Stimulated activated CD8-positive, alpha-beta memory T cell treated with anti-CD3 and anti-CD28 coated beads, Interleukin-4, amount 100 ng/mL, for 24 hours (primary cell): ENCODE measurements at regions not wholly inside any gene's neighbourhood (a gene's known extent, or its start where the extent isn't known, plus 50 kb on each side); places are given as distances from the start of the nearest gene placed in this dataset.

Experiments used
- DNase-seq: peaks from one replicate; pipeline ENCODE4 v3.0.0-alpha.2; 2020; ENCODE audit warnings: low read depth

DNA sequence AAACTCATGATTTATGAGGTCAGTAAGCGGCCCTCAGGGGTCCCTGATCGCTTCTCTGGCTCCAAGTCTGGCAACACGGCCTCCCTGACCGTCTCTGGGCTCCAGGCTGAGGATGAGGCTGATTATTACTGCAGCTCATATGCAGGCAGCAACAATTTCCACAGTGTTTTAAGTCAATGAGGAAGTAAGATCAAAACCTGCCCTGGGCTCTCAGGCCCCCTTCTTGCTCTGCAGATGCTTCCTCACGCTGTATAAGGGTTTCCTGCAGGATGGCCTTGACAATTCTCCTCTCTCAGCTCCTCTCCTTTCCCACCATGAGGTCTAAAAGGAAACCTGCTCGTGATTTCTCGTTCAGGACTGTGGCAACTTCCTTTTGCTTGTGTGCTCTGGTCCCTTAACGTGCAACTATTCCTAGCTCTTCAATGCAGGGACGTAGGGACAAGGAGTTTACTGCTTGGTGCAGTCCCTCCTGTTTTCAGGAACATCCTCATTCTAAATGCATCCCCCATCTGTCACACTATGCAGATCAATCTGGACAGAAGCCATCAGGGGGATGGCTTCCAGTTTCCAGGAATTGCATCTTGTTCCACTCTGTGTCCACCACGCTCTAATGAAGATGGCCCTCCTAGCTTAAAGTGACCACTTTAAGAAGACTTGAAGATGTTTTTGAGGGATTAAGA lies 64.3 kb upstream of the IGLL5 start:
- DNase-seq, result no peak

DNA sequence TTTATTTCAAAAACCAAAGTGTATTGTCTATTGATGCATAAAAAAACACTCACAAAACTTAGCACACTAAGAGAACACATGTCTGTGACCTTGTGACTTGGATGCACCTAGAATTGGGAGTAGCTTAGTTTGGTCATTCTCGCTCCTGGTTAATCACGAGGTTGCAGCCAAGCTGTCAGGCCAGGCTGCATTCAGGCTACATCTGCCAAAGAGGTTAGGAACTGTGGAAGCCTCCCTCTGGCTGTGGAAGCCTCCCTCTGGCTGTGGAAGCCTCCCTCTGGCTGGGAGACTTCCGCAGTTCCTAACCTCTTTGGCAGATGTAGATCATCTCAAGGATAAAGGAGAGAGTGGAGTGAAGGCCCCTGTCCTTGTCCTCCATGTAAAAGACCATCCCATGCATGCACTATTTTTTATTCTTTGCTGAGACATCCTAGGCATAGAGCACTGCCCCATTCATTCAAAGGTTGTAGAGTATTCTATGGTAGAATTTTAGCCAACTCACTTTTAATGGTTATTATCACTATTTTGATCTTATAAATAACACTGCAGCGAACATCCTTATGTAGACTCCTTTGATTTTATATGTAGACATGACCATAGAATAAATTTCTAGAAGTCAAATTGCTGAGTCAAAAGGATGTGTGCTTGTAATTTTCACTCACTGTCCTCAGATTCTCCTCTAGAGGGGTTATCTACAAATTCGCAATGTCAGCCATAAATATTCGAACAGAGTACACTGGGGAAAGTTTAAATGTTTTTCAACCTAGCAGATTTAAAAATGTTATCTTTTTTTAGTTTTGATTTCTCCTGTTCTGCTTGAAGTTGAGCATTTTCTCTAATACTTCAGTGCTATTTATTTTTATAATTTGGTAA lies 63.0 kb upstream of the IGLL5 start:
- no peak for DNase-seq

DNA sequence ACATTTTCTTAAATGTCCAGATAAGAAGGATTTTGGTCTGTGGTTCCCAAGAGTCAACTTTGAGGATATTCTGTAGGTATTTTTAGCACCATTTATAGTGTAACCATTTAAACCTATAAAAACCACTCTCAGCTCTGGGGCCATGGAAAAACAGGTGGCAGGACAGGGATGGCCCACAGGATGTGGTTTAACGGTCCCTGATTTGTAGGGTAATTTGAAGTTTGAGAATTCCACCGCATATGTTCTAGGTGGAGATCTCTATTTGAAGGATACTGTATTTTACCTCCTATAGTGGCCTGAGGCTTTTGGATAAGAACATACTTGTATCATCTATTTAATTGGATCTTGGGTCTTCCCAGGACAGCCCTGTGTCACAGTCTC lies 62.4 kb upstream of the IGLL5 start:
- no peak for DNase-seq

- no peak for DNase-seq
Observed at GRCh38 chr22:22827187-22827939, 60.3 kb upstream of the IGLL5 start.

GRCh38 chr22:22830193-22830592 lies 57.4 kb upstream of the IGLL5 start:
- DNase-seq, result no peak

DNA sequence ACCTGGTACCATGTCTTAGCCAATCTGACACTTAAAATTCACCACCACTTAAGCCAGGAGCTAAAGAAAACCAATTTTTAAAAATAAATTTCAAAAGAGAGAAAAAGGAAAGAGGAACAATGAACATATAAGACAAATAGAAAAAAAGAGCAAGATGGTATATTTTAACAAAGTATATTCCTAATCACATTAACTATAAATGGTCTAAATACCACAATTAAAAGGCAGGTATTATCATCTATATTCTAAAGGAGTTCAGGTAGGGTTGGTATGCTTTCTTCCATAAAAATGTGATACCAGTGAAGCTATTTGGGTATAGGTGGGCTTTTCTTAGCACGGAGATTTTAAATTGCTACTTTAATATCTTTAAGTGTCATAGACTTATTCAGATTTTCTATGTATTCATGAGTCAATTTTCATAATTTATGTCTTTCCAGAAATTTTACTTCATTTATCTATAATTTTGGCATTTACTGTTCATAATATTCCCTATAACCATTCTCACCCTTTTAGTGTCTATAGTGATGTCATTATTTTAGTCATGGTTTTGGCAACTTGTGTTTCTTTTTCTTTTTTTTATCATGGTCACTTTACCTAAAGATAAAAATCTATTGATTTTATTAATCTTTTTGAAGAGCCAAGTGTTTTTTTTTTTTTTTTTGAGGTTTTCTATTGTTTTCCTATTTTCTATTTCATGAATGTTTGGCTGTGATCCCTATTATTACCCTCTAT lies 56.5 kb upstream of the IGLL5 start:
- no peak for DNase-seq

GRCh38 chr22:22833059-22833458 lies 54.6 kb upstream of the IGLL5 start:
- DNase-seq, result no peak

- no peak for DNase-seq
Observed at GRCh38 chr22:22833488-22833887, 54.1 kb upstream of the IGLL5 start.

DNA sequence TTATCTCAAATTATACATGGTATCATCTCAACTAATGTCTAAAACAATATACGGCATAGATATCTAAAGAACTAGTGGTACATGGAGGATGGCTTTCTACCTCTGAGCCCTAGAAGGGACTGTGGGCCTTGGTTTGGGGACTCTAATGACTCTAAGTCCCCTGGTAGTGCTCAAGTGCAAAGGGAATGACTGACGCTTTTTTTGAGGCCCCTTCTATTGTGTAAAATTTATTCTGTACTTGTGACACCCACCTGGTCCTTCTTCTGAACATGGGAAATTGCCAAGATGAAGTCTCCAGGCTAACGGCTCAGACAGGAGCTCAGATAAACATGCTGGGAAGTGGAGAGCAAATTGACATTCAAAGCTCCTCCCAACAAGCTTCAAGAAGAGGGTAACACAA lies 53.4 kb upstream of the IGLL5 start:
- no peak for DNase-seq

GRCh38 chr22:22834783-22835182 lies 52.8 kb upstream of the IGLL5 start:
- DNase-seq, result no peak

- no peak for DNase-seq
Observed at GRCh38 chr22:22835242-22835641, 52.4 kb upstream of the IGLL5 start.

GRCh38 chr22:22835771-22836291 lies 51.8 kb upstream of the IGLL5 start:
- DNase-seq, result no peak

- DNase-seq, result no peak
Observed at GRCh38 chr22:22836635-22837034, 51.0 kb upstream of the IGLL5 start.
